DND-41 (cell line): ENCODE measurements at regions not wholly inside any gene's neighbourhood (a gene's known extent, or its start where the extent isn't known, plus 50 kb on each side); places are given as distances from the start of the nearest gene placed in this dataset.

Source experiments
- EZH2 ChIP-seq: IDR thresholded peaks from 3 replicates; pipeline ENCODE4 v1.6.1; 2012; ENCODE audit warnings: borderline replicate concordance, low read depth, mild to moderate bottlenecking, moderate library complexity, low read length, inconsistent platforms; ENCODE audit not compliant: severe bottlenecking
- TF ChIP-seq, protein P1 (sequence below): IDR thresholded peaks from 2 replicates; pipeline ENCODE4 v1.5.1; 2012; ENCODE audit warnings: borderline replicate concordance, low read length, moderate library complexity, mild to moderate bottlenecking; ENCODE audit not compliant: poor library complexity, severe bottlenecking; ENCODE audit errors: extremely low read depth

GRCh38 chr9:108271646-108272348 is 584.0 kb downstream of the ACTL7B start:
- TF ChIP-seq, protein P1, sequence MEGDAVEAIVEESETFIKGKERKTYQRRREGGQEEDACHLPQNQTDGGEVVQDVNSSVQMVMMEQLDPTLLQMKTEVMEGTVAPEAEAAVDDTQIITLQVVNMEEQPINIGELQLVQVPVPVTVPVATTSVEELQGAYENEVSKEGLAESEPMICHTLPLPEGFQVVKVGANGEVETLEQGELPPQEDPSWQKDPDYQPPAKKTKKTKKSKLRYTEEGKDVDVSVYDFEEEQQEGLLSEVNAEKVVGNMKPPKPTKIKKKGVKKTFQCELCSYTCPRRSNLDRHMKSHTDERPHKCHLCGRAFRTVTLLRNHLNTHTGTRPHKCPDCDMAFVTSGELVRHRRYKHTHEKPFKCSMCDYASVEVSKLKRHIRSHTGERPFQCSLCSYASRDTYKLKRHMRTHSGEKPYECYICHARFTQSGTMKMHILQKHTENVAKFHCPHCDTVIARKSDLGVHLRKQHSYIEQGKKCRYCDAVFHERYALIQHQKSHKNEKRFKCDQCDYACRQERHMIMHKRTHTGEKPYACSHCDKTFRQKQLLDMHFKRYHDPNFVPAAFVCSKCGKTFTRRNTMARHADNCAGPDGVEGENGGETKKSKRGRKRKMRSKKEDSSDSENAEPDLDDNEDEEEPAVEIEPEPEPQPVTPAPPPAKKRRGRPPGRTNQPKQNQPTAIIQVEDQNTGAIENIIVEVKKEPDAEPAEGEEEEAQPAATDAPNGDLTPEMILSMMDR, result no peak
- TF ChIP-seq EZH2, result no peak
